Neural crest cell (in vitro differentiated cells): ENCODE measurements at regions not wholly inside any gene's neighbourhood (a gene's known extent, or its start where the extent isn't known, plus 50 kb on each side); places are given as distances from the start of the nearest gene placed in this dataset.

Experiments
- DNase-seq: peaks from one replicate; pipeline ENCODE4 v3.0.0; 2021; ENCODE audit warnings: low read depth, mixed read lengths, low spot score
- H3K27ac Mint-ChIP-seq: one replicate; pipeline ENCODE4 v1.8.0; 2021; ENCODE audit warnings: mild to moderate bottlenecking, mixed read lengths; ENCODE audit not compliant: unreplicated experiment
- H3K27me3 Mint-ChIP-seq: 2 replicates; pipeline ENCODE4 v1.8.0; 2021; ENCODE audit warnings: low read depth, mild to moderate bottlenecking, mixed read lengths
- H3K36me3 Mint-ChIP-seq: 2 replicates; pipeline ENCODE4 v1.8.0; 2021; ENCODE audit warnings: low read depth, mild to moderate bottlenecking, mixed read lengths
- H3K4me1 Mint-ChIP-seq: 2 replicates; pipeline ENCODE4 v1.8.0; 2021; ENCODE audit warnings: mixed read lengths
- H3K4me3 Mint-ChIP-seq: one replicate; pipeline ENCODE4 v1.8.0; 2021; ENCODE audit warnings: mild to moderate bottlenecking, mixed read lengths
- H3K9me3 Mint-ChIP-seq: 2 replicates; pipeline ENCODE4 v1.8.0; 2021; ENCODE audit warnings: mixed read lengths
- TF ChIP-seq, protein P1 (sequence below): fragments of 200-600 bp; sonication (generic); conservative IDR thresholded peaks from 2 replicates; pipeline ENCODE4 v1.5.0; 2021; ENCODE audit warnings: antibody characterized with exemption, mild to moderate bottlenecking

DNA sequence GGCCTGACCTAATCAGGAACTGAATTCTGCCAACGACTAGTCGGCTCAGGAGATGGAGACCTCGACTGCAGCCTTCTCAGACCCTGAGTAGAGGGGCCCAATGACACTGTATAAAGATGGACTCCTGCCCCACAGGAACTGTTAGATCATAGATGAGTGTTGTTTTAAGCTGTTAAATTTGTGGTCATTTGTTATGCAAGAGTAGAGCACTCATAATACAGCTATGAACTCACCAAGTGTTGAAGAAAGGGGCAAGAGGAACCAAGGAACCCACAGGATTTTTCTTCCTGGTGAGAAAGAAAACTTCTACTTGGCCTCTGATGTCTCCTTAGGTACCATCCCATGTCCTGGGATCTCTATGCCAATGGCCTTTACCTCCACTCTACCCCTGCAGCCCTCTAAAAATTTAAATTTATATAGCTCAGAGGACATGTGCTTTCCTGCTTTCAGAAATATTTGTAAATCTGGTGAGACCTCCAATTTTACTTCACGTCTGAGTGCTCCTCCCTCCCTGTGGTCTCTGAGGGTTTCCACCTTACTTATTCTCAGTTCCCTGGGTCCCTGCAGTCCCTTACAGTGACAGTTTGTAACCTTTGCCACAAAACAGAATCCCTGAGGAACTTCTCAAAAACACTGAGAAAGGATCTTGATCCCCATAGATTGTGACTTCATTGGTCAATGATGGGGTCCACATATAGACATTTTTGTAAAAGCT, 256.3 kb upstream of the ARHGAP20 start:
- Mint-ChIP-seq H3K4me1 (peaks cover 9% of the 10 kb centered on the region), H3K27ac (no peak overlapping the region), H3K36me3 (no peaks in the 10 kb centered on the region), H3K4me3 (no peak overlapping the region), H3K27me3 (no peaks in the 10 kb centered on the region), H3K9me3 (peaks cover 4% of the 10 kb centered on the region)
- TF ChIP-seq, protein P1, sequence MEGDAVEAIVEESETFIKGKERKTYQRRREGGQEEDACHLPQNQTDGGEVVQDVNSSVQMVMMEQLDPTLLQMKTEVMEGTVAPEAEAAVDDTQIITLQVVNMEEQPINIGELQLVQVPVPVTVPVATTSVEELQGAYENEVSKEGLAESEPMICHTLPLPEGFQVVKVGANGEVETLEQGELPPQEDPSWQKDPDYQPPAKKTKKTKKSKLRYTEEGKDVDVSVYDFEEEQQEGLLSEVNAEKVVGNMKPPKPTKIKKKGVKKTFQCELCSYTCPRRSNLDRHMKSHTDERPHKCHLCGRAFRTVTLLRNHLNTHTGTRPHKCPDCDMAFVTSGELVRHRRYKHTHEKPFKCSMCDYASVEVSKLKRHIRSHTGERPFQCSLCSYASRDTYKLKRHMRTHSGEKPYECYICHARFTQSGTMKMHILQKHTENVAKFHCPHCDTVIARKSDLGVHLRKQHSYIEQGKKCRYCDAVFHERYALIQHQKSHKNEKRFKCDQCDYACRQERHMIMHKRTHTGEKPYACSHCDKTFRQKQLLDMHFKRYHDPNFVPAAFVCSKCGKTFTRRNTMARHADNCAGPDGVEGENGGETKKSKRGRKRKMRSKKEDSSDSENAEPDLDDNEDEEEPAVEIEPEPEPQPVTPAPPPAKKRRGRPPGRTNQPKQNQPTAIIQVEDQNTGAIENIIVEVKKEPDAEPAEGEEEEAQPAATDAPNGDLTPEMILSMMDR, result no peak
- DNase-seq, result no peak

DNA sequence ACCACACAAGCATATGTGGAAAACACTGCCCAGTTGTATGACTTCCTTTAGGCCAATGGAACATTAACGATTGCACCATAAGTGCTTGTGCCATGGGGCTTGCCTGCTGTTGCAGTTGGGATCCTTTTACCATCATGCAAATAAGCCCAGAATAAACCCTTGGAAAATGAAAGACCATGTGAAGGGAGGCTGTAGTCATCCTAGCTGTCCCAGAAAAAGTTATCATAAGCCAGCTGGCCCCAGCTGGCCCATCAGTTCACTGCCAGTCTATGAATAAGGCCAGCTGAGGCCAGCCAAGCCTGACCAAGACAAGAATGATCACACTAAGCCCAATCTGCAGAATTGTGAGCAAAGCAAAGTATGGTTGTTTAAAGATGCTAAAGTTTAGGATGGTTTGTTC, 253.9 kb upstream of the ARHGAP20 start:
- no peak for DNase-seq
- TF ChIP-seq, protein P1, result no peak
- peaks cover 4% of the 10 kb centered on the region for H3K9me3 Mint-ChIP-seq
- H3K27me3 Mint-ChIP-seq, result no peaks in the 10 kb centered on the region
- H3K36me3 Mint-ChIP-seq, result no peaks in the 10 kb centered on the region
- H3K4me3 Mint-ChIP-seq, result no peak overlapping the region
- H3K4me1 Mint-ChIP-seq, result peaks cover 12% of the 10 kb centered on the region
- H3K27ac Mint-ChIP-seq, result no peak overlapping the region

DNA sequence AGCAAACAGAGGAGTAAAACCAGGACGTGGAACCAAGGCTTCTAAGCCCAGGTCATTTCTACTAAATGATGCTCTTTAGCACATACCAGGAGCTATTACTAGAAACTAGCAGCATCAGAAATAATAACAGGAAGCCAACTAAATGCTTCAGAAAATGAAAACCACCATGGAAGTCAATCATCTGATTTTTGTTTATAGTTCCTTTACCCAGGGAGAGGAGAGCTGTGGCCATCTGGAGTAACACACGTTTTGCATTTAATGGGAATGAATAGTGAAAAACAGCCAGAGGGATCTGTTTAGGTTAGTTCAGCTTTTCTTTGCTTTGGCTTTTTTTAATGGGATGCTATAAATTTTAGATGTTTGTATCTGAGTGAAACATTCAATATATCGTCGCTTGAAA, 250.7 kb upstream of the ARHGAP20 start:
- DNase-seq, result no peak
- H3K27me3 Mint-ChIP-seq, result peaks cover 2% of the 10 kb centered on the region
- peaks cover 4% of the 10 kb centered on the region for H3K9me3 Mint-ChIP-seq
- H3K4me1 Mint-ChIP-seq, result peaks cover 6% of the 10 kb centered on the region
- H3K27ac Mint-ChIP-seq, result no peak overlapping the region
- TF ChIP-seq, protein P1, result no peak
- H3K4me3 Mint-ChIP-seq, result no peak overlapping the region
- no peaks in the 10 kb centered on the region for H3K36me3 Mint-ChIP-seq

DNA sequence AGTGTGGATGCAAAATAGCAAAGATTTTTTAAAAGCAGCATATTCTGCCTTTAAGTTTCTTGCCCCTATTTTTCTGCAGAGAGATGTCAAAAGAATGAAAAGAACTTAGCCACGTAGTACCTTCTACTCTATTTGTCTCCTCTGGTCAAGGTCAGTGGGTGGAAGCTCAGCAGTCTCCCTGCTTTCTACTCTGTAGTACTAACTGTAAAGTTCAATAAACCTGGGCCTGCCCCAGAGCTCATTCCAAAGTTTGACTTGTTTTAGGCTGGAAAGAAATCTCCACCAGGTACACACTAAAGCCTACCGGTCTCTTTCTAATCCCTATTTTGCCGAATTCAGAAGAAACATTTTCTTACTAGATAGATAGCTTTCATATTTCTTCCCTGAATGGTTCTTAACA, 247.9 kb upstream of the ARHGAP20 start:
- Mint-ChIP-seq H3K4me1 (peaks cover 6% of the 10 kb centered on the region), H3K27me3 (peaks cover 2% of the 10 kb centered on the region), H3K9me3 (no peaks in the 10 kb centered on the region), H3K4me3 (no peak overlapping the region), H3K27ac (no peak overlapping the region), H3K36me3 (no peaks in the 10 kb centered on the region)
- no peak for DNase-seq
- TF ChIP-seq, protein P1, result no peak

DNA sequence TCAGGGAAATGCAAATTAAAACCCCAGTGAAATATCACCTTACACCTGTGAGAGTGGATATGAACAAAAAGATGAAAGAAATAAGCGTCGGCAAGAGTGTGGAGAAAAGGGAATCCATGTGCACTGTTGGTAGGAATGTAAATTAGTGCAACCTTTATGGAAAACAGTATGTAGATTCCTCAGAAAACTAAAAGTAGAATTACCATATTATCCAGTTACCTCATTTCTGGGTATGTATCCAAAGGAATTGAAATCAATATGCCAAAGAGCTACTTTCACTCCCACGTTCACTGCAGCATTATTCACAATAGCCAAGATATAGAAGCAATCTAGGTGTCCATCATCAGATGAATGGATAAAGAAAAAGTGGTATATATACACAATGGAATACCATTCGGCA, 246.0 kb upstream of the ARHGAP20 start:
- H3K36me3 Mint-ChIP-seq, result no peaks in the 10 kb centered on the region
- no peak overlapping the region for H3K4me3 Mint-ChIP-seq
- H3K27ac Mint-ChIP-seq, result no peak overlapping the region
- H3K4me1 Mint-ChIP-seq, result peaks cover 6% of the 10 kb centered on the region
- no peaks in the 10 kb centered on the region for H3K9me3 Mint-ChIP-seq
- peaks cover 2% of the 10 kb centered on the region for H3K27me3 Mint-ChIP-seq
- TF ChIP-seq, protein P1, result no peak
- no peak for DNase-seq
